Skeletal muscle cell (primary cell): ENCODE measurements at regions not wholly inside any gene's neighbourhood (a gene's known extent, or its start where the extent isn't known, plus 50 kb on each side); places are given as distances from the start of the nearest gene placed in this dataset.
"Not testable (repeated sequence)": the region's sequence is repeated elsewhere in the genome, so short reads cannot be mapped to it uniquely, and the experiment has no call there.

Experiments
- DNase-seq: peaks from one replicate; pipeline ENCODE4 v3.0.0-alpha.2; 2010; ENCODE audit warnings: low read depth
- H3K4me3 ChIP-seq: 2 replicates; pipeline ENCODE4 v1.5.1; 2011; ENCODE audit warnings: low read depth, mild to moderate bottlenecking, control low read depth, low read length, moderate library complexity

- H3K4me3 ChIP-seq, result no peak overlapping the region
- no peak for DNase-seq
These were observed 647.2 kb upstream of the KLHL1 start for GRCh38 chr13:70755456-70755855.

GRCh38 chr13:70747262-70747661, 639.0 kb upstream of the KLHL1 start:
- no peak overlapping the region for H3K4me3 ChIP-seq
- peak; percentile 1 for DNase-seq

GRCh38 chr13:70746469-70746868, 638.2 kb upstream of the KLHL1 start:
- DNase-seq, H3K4me3 ChIP-seq: not testable (repeated sequence)

- no peak for DNase-seq
- H3K4me3 ChIP-seq, result no peak overlapping the region
These were observed 628.5 kb upstream of the KLHL1 start for GRCh38 chr13:70736622-70737317.

GRCh38 chr13:70732611-70733010, 624.4 kb upstream of the KLHL1 start:
- H3K4me3 ChIP-seq, result no peak overlapping the region
- no peak for DNase-seq

GRCh38 chr13:70729369-70729768, 621.1 kb upstream of the KLHL1 start:
- no peak overlapping the region for H3K4me3 ChIP-seq
- no peak for DNase-seq

- no peak overlapping the region for H3K4me3 ChIP-seq
- no peak for DNase-seq
These were observed 615.5 kb upstream of the KLHL1 start for GRCh38 chr13:70723732-70724131.

- peak; percentile 18 for DNase-seq
- H3K4me3 ChIP-seq, result no peak overlapping the region
These were observed 612.1 kb upstream of the KLHL1 start for GRCh38 chr13:70720386-70720785.

- DNase-seq, result no peak
- H3K4me3 ChIP-seq, result no peak overlapping the region
These were observed 606.7 kb upstream of the KLHL1 start for GRCh38 chr13:70714993-70715392.

GRCh38 chr13:70708775-70709174, 600.5 kb upstream of the KLHL1 start:
- H3K4me3 ChIP-seq, result no peak overlapping the region
- DNase-seq, result no peak

- no peak overlapping the region for H3K4me3 ChIP-seq
- DNase-seq, result no peak
These were observed 595.5 kb upstream of the KLHL1 start for GRCh38 chr13:70703755-70704154.

GRCh38 chr13:70694996-70695715, 586.9 kb upstream of the KLHL1 start:
- no peak overlapping the region for H3K4me3 ChIP-seq
- DNase-seq, result no peak

- H3K4me3 ChIP-seq, result no peak overlapping the region
- peak; percentile 4 for DNase-seq
These were observed 560.7 kb upstream of the KLHL1 start for GRCh38 chr13:70668983-70669382.

GRCh38 chr13:70668293-70668692, 560.0 kb upstream of the KLHL1 start:
- DNase-seq, result no peak
- no peak overlapping the region for H3K4me3 ChIP-seq

GRCh38 chr13:70666883-70667556, 558.8 kb upstream of the KLHL1 start:
- H3K4me3 ChIP-seq, result no peak overlapping the region

GRCh38 chr13:70662231-70662940, 554.1 kb upstream of the KLHL1 start:
- DNase-seq, result no peak
- H3K4me3 ChIP-seq, result no peak overlapping the region

More at GRCh38 chr13:70666883-70667556, 558.8 kb upstream of the KLHL1 start:
- DNase-seq, result no peak

- no peak for DNase-seq
- H3K4me3 ChIP-seq, result no peak overlapping the region
These were observed 535.8 kb upstream of the KLHL1 start for GRCh38 chr13:70644052-70644451.

GRCh38 chr13:70634893-70635292, 526.6 kb upstream of the KLHL1 start:
- no peak for DNase-seq
- H3K4me3 ChIP-seq, result no peak overlapping the region

GRCh38 chr13:70630247-70630646, 522.0 kb upstream of the KLHL1 start:
- DNase-seq, result no peak
- no peak overlapping the region for H3K4me3 ChIP-seq

GRCh38 chr13:70623239-70623638, 515.0 kb upstream of the KLHL1 start:
- H3K4me3 ChIP-seq, result no peak overlapping the region
- no peak for DNase-seq
